Astrocyte (in vitro differentiated cells and primary cell): ENCODE measurements at regions not wholly inside any gene's neighbourhood (a gene's known extent, or its start where the extent isn't known, plus 50 kb on each side); places are given as distances from the start of the nearest gene placed in this dataset.

Source experiments
- DNase-seq: peaks from one replicate; pipeline ENCODE4 v3.0.0-alpha.2; 2010; ENCODE audit warnings: low read depth
- FAIRE-seq: peaks from 2 replicates; lab custom pipeline; 2011; peaks lifted over from hg19 to GRCh38; lab: Jason Lieb, UNC
- H2AFZ ChIP-seq: 2 replicates; pipeline ENCODE4 v1.6.0; 2012; ENCODE audit warnings: low read depth, low read length, inconsistent platforms
- H3K27ac ChIP-seq: 2 replicates; pipeline ENCODE4 v1.5.1; 2011; ENCODE audit warnings: low read depth, low read length, inconsistent platforms
- H3K27me3 ChIP-seq: 2 replicates; pipeline ENCODE4 v1.6.0; 2011; ENCODE audit warnings: low read length, inconsistent platforms; ENCODE audit not compliant: insufficient read depth
- H3K36me3 ChIP-seq: 2 replicates; pipeline ENCODE4 v1.5.1; 2011; ENCODE audit warnings: low read length, inconsistent platforms; ENCODE audit not compliant: insufficient read depth
- H3K4me1 ChIP-seq: 2 replicates; pipeline ENCODE4 v1.5.1; 2011; ENCODE audit warnings: low read length, inconsistent platforms; ENCODE audit not compliant: insufficient read depth
- H3K4me2 ChIP-seq: 2 replicates; pipeline ENCODE4 v1.6.0; 2012; ENCODE audit warnings: low read length, inconsistent platforms
- H3K4me3 ChIP-seq: 2 replicates; pipeline ENCODE4 v1.5.1; 2011; ENCODE audit warnings: low read depth, mild to moderate bottlenecking, low read length, inconsistent platforms; ENCODE audit not compliant: insufficient read depth
- H3K79me2 ChIP-seq: 2 replicates; pipeline ENCODE4 v1.6.0; 2012; ENCODE audit warnings: mild to moderate bottlenecking, low read length, inconsistent platforms; ENCODE audit not compliant: insufficient read depth
- H3K9ac ChIP-seq: 2 replicates; pipeline ENCODE4 v1.6.0; 2012; ENCODE audit warnings: mild to moderate bottlenecking, low read length, inconsistent platforms
- H3K9me3 ChIP-seq: 2 replicates; pipeline ENCODE4 v1.5.1; 2012; ENCODE audit warnings: low read depth, mild to moderate bottlenecking, low read length, inconsistent platforms; ENCODE audit not compliant: insufficient read depth
- H4K20me1 ChIP-seq: 2 replicates; pipeline ENCODE4 v1.6.0; 2012; ENCODE audit warnings: low read length, inconsistent platforms; ENCODE audit not compliant: insufficient read depth
- H3K27ac Mint-ChIP-seq: one replicate; pipeline ENCODE4 v1.8.0; 2021; ENCODE audit warnings: mild to moderate bottlenecking, mixed read lengths; ENCODE audit not compliant: unreplicated experiment
- H3K27me3 Mint-ChIP-seq: one replicate; pipeline ENCODE4 v1.8.0; 2021; ENCODE audit warnings: low read depth, mixed read lengths; ENCODE audit not compliant: unreplicated experiment
- H3K36me3 Mint-ChIP-seq: one replicate; pipeline ENCODE4 v1.8.0; 2021; ENCODE audit warnings: low read depth, mixed read lengths; ENCODE audit not compliant: unreplicated experiment
- H3K4me1 Mint-ChIP-seq: one replicate; pipeline ENCODE4 v1.8.0; 2021; ENCODE audit warnings: low read depth, mixed read lengths; ENCODE audit not compliant: unreplicated experiment
- H3K4me3 Mint-ChIP-seq: one replicate; pipeline ENCODE4 v1.8.0; 2021; ENCODE audit warnings: mild to moderate bottlenecking, moderate library complexity, mixed read lengths; ENCODE audit not compliant: unreplicated experiment
- H3K9me3 Mint-ChIP-seq: one replicate; pipeline ENCODE4 v1.8.0; 2021; ENCODE audit warnings: mild to moderate bottlenecking, mixed read lengths; ENCODE audit not compliant: unreplicated experiment
- CTCF ChIP-seq: IDR thresholded peaks from 2 replicates; pipeline ENCODE4 v1.5.1; 2011; ENCODE audit warnings: low read depth, mild to moderate bottlenecking, inconsistent platforms, low read length, moderate library complexity; ENCODE audit not compliant: insufficient read depth
- EZH2 ChIP-seq: IDR thresholded peaks from 2 replicates; pipeline ENCODE4 v1.6.1; 2012; ENCODE audit warnings: mild to moderate bottlenecking, low read length, inconsistent platforms; ENCODE audit not compliant: insufficient read depth

- H3K4me2 ChIP-seq = peak overlapping the region; percentile 1
- H3K27me3 Mint-ChIP-seq = no peaks in the 10 kb centered on the region
- no peaks in the 10 kb centered on the region for H3K36me3 Mint-ChIP-seq
- H3K27ac Mint-ChIP-seq = no peak overlapping the region
- peaks cover 4% of the 10 kb centered on the region for H3K4me1 ChIP-seq
- H3K36me3 ChIP-seq = no peaks in the 10 kb centered on the region
- H3K9ac ChIP-seq = no peak overlapping the region
- TF ChIP-seq EZH2 (no peak), CTCF (no peak)
- peaks cover 13% of the 10 kb centered on the region for H3K4me1 Mint-ChIP-seq
- H3K4me3 Mint-ChIP-seq = no peak overlapping the region
- H4K20me1 ChIP-seq = no peaks in the 10 kb centered on the region
- no peak overlapping the region for H3K4me3 ChIP-seq
- H2AFZ ChIP-seq = no peak overlapping the region
- peaks cover 4% of the 10 kb centered on the region for H3K9me3 ChIP-seq
- H3K9me3 Mint-ChIP-seq = peaks cover 1% of the 10 kb centered on the region
- H3K27me3 ChIP-seq = no peaks in the 10 kb centered on the region
- DNase-seq (peak; percentile 73), FAIRE-seq (no peak)
- H3K79me2 ChIP-seq = no peaks in the 10 kb centered on the region
- peak overlapping the region; percentile 18 for H3K27ac ChIP-seq
Observed at GRCh38 chr5:136655468-136655867, 290.1 kb upstream of the TRPC7 start.

- no peak overlapping the region for H3K4me3 Mint-ChIP-seq
- no peak overlapping the region for H3K27ac Mint-ChIP-seq
- H3K4me3 ChIP-seq = no peak overlapping the region
Observed at GRCh38 chr5:136646915-136647314, 281.6 kb upstream of the TRPC7 start.

More at GRCh38 chr5:136646915-136647314, 281.6 kb upstream of the TRPC7 start:
- Histone ChIP-seq H3K4me1 (no peaks in the 10 kb centered on the region), H3K36me3 (no peaks in the 10 kb centered on the region), H3K27me3 (no peaks in the 10 kb centered on the region), H3K27ac (no peak overlapping the region), H4K20me1 (no peaks in the 10 kb centered on the region), H3K9ac (no peak overlapping the region), H3K4me2 (no peak overlapping the region), H3K9me3 (no peaks in the 10 kb centered on the region), H3K79me2 (no peaks in the 10 kb centered on the region), H2AFZ (no peak overlapping the region)
- Mint-ChIP-seq H3K27me3 (peaks cover 1% of the 10 kb centered on the region), H3K9me3 (no peaks in the 10 kb centered on the region), H3K4me1 (no peaks in the 10 kb centered on the region), H3K36me3 (no peaks in the 10 kb centered on the region)
- TF ChIP-seq CTCF = no peak
- no peak for TF ChIP-seq EZH2
- no peak for FAIRE-seq
- no peak for DNase-seq
